GM23338 (cell line): ENCODE measurements at regions not wholly inside any gene's neighbourhood (a gene's known extent, or its start where the extent isn't known, plus 50 kb on each side); places are given as distances from the start of the nearest gene placed in this dataset.

Experiments
- ATAC-seq: fragments of 200-7000 bp; cut with Tn5 transposase; 3 replicates; pipeline ENCODE4 v1.9.1; 2020
- DNase-seq: peaks from one replicate; pipeline ENCODE4 v3.0.0-alpha.2; 2015; ENCODE audit warnings: low spot score
- H2AFZ ChIP-seq: fragments of 200-600 bp; sonication (generic); 2 replicates; pipeline ENCODE4 v1.8.0; 2016; ENCODE audit warnings: antibody characterized with exemption, mild to moderate bottlenecking, moderate library complexity
- H3F3A ChIP-seq: fragments of 200-600 bp; sonication (generic); replicated peaks from 2 replicates; pipeline ENCODE4 v1.8.0; 2017; ENCODE audit warnings: antibody characterized with exemption, mixed run types, low read depth
- H3K27ac ChIP-seq: fragments of 200-600 bp; sonication (generic); 2 replicates; pipeline ENCODE4 v1.6.1; 2016; ENCODE audit warnings: low read depth
- H3K27me3 ChIP-seq: fragments of 200-600 bp; sonication (generic); 2 replicates; pipeline ENCODE4 v1.8.0; 2016; ENCODE audit warnings: mild to moderate bottlenecking, mixed run types, moderate library complexity; ENCODE audit not compliant: insufficient read depth
- H3K36me3 ChIP-seq: fragments of 200-600 bp; sonication (generic); 2 replicates; pipeline ENCODE4 v1.8.0; 2016; ENCODE audit warnings: mild to moderate bottlenecking; ENCODE audit not compliant: insufficient read depth
- H3K4me1 ChIP-seq: fragments of 200-600 bp; sonication (generic); 2 replicates; pipeline ENCODE4 v1.8.0; 2016; ENCODE audit warnings: mild to moderate bottlenecking, moderate library complexity; ENCODE audit not compliant: insufficient read depth
- H3K4me2 ChIP-seq: fragments of 200-600 bp; sonication (generic); 2 replicates; pipeline ENCODE4 v1.7.1; 2017; ENCODE audit warnings: mixed run types
- H3K4me3 ChIP-seq: fragments of 200-600 bp; sonication (generic); 2 replicates; pipeline ENCODE4 v1.6.1; 2016; ENCODE audit warnings: mixed run types
- H3K79me2 ChIP-seq: fragments of 200-600 bp; sonication (generic); replicated peaks from 2 replicates; pipeline ENCODE4 v1.8.0; 2017; ENCODE audit warnings: mild to moderate bottlenecking; ENCODE audit not compliant: insufficient read depth
- H3K9me2 ChIP-seq: fragments of 200-600 bp; sonication (generic); 2 replicates; pipeline ENCODE4 v1.8.0; 2017; ENCODE audit not compliant: insufficient read depth
- H4K20me1 ChIP-seq: fragments of 200-600 bp; sonication (generic); replicated peaks from 2 replicates; pipeline ENCODE4 v1.8.0; 2017; ENCODE audit warnings: mild to moderate bottlenecking; ENCODE audit not compliant: insufficient read depth
- H3K27ac Mint-ChIP-seq: 2 replicates; pipeline ENCODE4 v1.8.0; 2020; ENCODE audit warnings: inconsistent platforms, mild to moderate bottlenecking, moderate library complexity, mixed read lengths
- H3K27me3 Mint-ChIP-seq: 3 replicates; pipeline ENCODE4 v1.8.0; 2022; ENCODE audit warnings: low read depth, mild to moderate bottlenecking, moderate library complexity, mixed read lengths, inconsistent platforms; ENCODE audit not compliant: insufficient read depth, poor library complexity
- H3K36me3 Mint-ChIP-seq: 3 replicates; pipeline ENCODE4 v1.8.0; 2021; ENCODE audit warnings: low read depth, mild to moderate bottlenecking, inconsistent platforms, moderate library complexity, mixed read lengths
- H3K4me1 Mint-ChIP-seq: 3 replicates; pipeline ENCODE4 v1.8.0; 2020; ENCODE audit warnings: mild to moderate bottlenecking, inconsistent platforms, mixed read lengths
- H3K4me3 Mint-ChIP-seq: 3 replicates; pipeline ENCODE4 v1.8.0; 2021; ENCODE audit warnings: moderate library complexity, mild to moderate bottlenecking, inconsistent platforms, mixed read lengths
- H3K9me3 Mint-ChIP-seq: 3 replicates; pipeline ENCODE4 v1.8.0; 2020; ENCODE audit warnings: moderate library complexity, mild to moderate bottlenecking, inconsistent platforms, mixed read lengths
- EZH2 ChIP-seq: fragments of 200-600 bp; sonication (generic); IDR thresholded peaks from one replicate; pipeline ENCODE4 v1.8.0; 2017; ENCODE audit warnings: antibody characterized with exemption, mild to moderate bottlenecking, low read depth; ENCODE audit not compliant: unreplicated experiment
- POLR2AphosphoS5 ChIP-seq: IDR thresholded peaks from 2 replicates; pipeline ENCODE4 v1.6.1; 2016; ENCODE audit warnings: antibody characterized with exemption, low read depth
- STAT1 ChIP-seq: IDR thresholded peaks from one replicate; pipeline ENCODE4 v1.6.1; 2016; ENCODE audit warnings: antibody characterized with exemption; ENCODE audit not compliant: unreplicated experiment
- TF ChIP-seq, protein P1 (sequence below): fragments of 250-450 bp; sonication (Bioruptor Pico); IDR thresholded peaks from 2 replicates; pipeline ENCODE4 v1.5.0; 2020; ENCODE audit warnings: mild to moderate bottlenecking, moderate library complexity
- TF ChIP-seq, protein P2 (sequence below): IDR thresholded peaks from 2 replicates; pipeline ENCODE4 v1.6.1; 2016; ENCODE audit warnings: antibody characterized with exemption
- TF ChIP-seq, protein P3 (sequence below): IDR thresholded peaks from one replicate; pipeline ENCODE4 v1.6.1; 2018; ENCODE audit warnings: antibody characterized with exemption; ENCODE audit not compliant: unreplicated experiment

DNA sequence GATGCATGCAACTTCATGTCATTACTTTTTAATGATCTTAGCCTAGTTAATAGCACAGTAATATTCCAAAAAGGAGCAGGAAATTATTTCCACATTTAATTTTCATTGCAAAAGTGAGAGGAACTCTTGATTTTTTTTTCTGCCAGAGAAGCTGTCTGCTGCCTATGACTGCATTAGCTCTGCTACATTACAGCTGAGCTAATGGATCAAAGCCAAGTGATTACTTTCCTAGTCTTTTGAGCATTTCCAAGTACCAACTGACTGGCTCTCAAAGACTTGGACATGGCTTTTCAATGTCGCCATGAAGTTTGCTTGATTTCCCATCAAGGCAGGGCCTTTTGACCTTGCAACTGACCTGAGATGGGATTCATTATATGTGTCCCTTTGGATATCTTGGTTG, 356.6 kb upstream of the XYLT1 start (continued):
- TF ChIP-seq, protein P1, sequence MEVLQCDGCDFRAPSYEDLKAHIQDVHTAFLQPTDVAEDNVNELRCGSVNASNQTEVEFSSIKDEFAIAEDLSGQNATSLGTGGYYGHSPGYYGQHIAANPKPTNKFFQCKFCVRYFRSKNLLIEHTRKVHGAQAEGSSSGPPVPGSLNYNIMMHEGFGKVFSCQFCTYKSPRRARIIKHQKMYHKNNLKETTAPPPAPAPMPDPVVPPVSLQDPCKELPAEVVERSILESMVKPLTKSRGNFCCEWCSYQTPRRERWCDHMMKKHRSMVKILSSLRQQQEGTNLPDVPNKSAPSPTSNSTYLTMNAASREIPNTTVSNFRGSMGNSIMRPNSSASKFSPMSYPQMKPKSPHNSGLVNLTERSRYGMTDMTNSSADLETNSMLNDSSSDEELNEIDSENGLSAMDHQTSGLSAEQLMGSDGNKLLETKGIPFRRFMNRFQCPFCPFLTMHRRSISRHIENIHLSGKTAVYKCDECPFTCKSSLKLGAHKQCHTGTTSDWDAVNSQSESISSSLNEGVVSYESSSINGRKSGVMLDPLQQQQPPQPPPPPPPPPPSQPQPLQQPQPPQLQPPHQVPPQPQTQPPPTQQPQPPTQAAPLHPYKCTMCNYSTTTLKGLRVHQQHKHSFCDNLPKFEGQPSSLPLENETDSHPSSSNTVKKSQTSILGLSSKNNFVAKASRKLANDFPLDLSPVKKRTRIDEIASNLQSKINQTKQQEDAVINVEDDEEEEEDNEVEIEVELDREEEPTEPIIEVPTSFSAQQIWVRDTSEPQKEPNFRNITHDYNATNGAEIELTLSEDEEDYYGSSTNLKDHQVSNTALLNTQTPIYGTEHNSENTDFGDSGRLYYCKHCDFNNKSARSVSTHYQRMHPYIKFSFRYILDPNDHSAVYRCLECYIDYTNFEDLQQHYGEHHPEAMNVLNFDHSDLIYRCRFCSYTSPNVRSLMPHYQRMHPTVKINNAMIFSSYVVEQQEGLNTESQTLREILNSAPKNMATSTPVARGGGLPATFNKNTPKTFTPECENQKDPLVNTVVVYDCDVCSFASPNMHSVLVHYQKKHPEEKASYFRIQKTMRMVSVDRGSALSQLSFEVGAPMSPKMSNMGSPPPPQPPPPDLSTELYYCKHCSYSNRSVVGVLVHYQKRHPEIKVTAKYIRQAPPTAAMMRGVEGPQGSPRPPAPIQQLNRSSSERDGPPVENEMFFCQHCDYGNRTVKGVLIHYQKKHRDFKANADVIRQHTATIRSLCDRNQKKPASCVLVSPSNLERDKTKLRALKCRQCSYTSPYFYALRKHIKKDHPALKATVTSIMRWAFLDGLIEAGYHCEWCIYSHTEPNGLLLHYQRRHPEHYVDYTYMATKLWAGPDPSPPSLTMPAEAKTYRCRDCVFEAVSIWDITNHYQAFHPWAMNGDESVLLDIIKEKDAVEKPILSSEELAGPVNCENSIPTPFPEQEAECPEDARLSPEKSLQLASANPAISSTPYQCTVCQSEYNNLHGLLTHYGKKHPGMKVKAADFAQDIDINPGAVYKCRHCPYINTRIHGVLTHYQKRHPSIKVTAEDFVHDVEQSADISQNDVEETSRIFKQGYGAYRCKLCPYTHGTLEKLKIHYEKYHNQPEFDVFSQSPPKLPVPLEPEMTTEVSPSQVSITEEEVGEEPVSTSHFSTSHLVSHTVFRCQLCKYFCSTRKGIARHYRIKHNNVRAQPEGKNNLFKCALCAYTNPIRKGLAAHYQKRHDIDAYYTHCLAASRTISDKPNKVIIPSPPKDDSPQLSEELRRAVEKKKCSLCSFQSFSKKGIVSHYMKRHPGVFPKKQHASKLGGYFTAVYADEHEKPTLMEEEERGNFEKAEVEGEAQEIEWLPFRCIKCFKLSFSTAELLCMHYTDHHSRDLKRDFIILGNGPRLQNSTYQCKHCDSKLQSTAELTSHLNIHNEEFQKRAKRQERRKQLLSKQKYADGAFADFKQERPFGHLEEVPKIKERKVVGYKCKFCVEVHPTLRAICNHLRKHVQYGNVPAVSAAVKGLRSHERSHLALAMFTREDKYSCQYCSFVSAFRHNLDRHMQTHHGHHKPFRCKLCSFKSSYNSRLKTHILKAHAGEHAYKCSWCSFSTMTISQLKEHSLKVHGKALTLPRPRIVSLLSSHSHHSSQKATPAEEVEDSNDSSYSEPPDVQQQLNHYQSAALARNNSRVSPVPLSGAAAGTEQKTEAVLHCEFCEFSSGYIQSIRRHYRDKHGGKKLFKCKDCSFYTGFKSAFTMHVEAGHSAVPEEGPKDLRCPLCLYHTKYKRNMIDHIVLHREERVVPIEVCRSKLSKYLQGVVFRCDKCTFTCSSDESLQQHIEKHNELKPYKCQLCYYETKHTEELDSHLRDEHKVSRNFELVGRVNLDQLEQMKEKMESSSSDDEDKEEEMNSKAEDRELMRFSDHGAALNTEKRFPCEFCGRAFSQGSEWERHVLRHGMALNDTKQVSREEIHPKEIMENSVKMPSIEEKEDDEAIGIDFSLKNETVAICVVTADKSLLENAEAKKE (CRISPR knock-in tag) = no peak
- no peak for TF ChIP-seq EZH2

DNA sequence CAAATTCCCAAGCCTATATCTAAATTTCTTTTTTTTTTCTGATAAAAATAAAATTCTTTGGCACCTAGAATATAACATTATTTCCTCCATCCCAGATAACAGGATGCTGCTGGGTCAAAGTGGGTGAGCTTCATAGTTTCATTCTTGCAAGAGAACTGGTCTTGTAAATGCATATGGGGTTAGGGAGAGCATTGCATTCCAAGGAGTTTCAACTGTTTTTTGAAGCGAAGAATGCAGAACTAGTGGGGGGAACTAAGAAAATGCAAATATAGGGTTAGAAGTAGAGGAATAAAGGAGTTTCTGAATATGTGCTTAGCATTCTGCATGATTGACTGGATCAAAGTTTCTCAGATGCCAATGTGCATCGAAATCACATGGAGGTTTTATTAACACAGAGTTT, 347.2 kb upstream of the XYLT1 start:
- H3K4me3 Mint-ChIP-seq = no peak overlapping the region
- Histone ChIP-seq H3K79me2 (no peaks in the 10 kb centered on the region), H3K27ac (no peak overlapping the region), H3K4me3 (no peak overlapping the region), H3K36me3 (no peaks in the 10 kb centered on the region; the same call in 1 of the 2 replicates), H3K27me3 (no peaks in the 10 kb centered on the region), H3K9me2 (no peaks in the 10 kb centered on the region; the same call in 1 of the 2 replicates), H2AFZ (no peak overlapping the region), H4K20me1 (no peaks in the 10 kb centered on the region), H3F3A (no peaks in the 10 kb centered on the region), H3K4me2 (no peak overlapping the region), H3K4me1 (no peaks in the 10 kb centered on the region)
- ATAC-seq (peak; percentile 33; the same call in 2 of the 3 replicates), DNase-seq (peak; percentile 38)
- peaks cover 3% of the 10 kb centered on the region; the same call in 2 of the 3 replicates for H3K4me1 Mint-ChIP-seq
- H3K36me3 Mint-ChIP-seq = peaks cover 43% of the 10 kb centered on the region
- no peaks in the 10 kb centered on the region for H3K27me3 Mint-ChIP-seq
- TF ChIP-seq, protein P2, sequence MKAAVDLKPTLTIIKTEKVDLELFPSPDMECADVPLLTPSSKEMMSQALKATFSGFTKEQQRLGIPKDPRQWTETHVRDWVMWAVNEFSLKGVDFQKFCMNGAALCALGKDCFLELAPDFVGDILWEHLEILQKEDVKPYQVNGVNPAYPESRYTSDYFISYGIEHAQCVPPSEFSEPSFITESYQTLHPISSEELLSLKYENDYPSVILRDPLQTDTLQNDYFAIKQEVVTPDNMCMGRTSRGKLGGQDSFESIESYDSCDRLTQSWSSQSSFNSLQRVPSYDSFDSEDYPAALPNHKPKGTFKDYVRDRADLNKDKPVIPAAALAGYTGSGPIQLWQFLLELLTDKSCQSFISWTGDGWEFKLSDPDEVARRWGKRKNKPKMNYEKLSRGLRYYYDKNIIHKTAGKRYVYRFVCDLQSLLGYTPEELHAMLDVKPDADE = no peak
- no peak for TF ChIP-seq POLR2AphosphoS5
- TF ChIP-seq, protein P3, sequence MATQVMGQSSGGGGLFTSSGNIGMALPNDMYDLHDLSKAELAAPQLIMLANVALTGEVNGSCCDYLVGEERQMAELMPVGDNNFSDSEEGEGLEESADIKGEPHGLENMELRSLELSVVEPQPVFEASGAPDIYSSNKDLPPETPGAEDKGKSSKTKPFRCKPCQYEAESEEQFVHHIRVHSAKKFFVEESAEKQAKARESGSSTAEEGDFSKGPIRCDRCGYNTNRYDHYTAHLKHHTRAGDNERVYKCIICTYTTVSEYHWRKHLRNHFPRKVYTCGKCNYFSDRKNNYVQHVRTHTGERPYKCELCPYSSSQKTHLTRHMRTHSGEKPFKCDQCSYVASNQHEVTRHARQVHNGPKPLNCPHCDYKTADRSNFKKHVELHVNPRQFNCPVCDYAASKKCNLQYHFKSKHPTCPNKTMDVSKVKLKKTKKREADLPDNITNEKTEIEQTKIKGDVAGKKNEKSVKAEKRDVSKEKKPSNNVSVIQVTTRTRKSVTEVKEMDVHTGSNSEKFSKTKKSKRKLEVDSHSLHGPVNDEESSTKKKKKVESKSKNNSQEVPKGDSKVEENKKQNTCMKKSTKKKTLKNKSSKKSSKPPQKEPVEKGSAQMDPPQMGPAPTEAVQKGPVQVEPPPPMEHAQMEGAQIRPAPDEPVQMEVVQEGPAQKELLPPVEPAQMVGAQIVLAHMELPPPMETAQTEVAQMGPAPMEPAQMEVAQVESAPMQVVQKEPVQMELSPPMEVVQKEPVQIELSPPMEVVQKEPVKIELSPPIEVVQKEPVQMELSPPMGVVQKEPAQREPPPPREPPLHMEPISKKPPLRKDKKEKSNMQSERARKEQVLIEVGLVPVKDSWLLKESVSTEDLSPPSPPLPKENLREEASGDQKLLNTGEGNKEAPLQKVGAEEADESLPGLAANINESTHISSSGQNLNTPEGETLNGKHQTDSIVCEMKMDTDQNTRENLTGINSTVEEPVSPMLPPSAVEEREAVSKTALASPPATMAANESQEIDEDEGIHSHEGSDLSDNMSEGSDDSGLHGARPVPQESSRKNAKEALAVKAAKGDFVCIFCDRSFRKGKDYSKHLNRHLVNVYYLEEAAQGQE = no peak
- TF ChIP-seq EZH2 = no peak
- no peak for TF ChIP-seq STAT1
- H3K9me3 Mint-ChIP-seq = peaks cover 46% of the 10 kb centered on the region
- H3K27ac Mint-ChIP-seq = no peak overlapping the region
